Chondrocyte (in vitro differentiated cells): ENCODE measurements at regions not wholly inside any gene's neighbourhood (a gene's known extent, or its start where the extent isn't known, plus 50 kb on each side); places are given as distances from the start of the nearest gene placed in this dataset.

Experiments used
- DNase-seq: peaks from one replicate; pipeline ENCODE4 v3.0.0; 2021; ENCODE audit warnings: mixed read lengths, low spot score
- H3K27ac Mint-ChIP-seq: one replicate; pipeline ENCODE4 v1.8.0; 2021; ENCODE audit warnings: mild to moderate bottlenecking, moderate library complexity, mixed read lengths; ENCODE audit not compliant: unreplicated experiment
- H3K27me3 Mint-ChIP-seq: 2 replicates; pipeline ENCODE4 v1.8.0; 2021; ENCODE audit warnings: low read depth, mixed read lengths
- H3K36me3 Mint-ChIP-seq: 2 replicates; pipeline ENCODE4 v1.8.0; 2021; ENCODE audit warnings: low read depth, mixed read lengths
- H3K4me1 Mint-ChIP-seq: 2 replicates; pipeline ENCODE4 v1.8.0; 2021; ENCODE audit warnings: low read depth, mild to moderate bottlenecking, mixed read lengths
- H3K4me3 Mint-ChIP-seq: one replicate; pipeline ENCODE4 v1.8.0; 2021; ENCODE audit warnings: mild to moderate bottlenecking, moderate library complexity, mixed read lengths; ENCODE audit not compliant: unreplicated experiment
- H3K9me3 Mint-ChIP-seq: 2 replicates; pipeline ENCODE4 v1.8.0; 2021; ENCODE audit warnings: low read depth, mixed read lengths
- TF ChIP-seq, protein P1 (sequence below): fragments of 200-600 bp; sonication (generic); IDR thresholded peaks from 2 replicates; pipeline ENCODE4 v1.5.0; 2021; ENCODE audit warnings: antibody characterized with exemption, mild to moderate bottlenecking, moderate library complexity

DNA sequence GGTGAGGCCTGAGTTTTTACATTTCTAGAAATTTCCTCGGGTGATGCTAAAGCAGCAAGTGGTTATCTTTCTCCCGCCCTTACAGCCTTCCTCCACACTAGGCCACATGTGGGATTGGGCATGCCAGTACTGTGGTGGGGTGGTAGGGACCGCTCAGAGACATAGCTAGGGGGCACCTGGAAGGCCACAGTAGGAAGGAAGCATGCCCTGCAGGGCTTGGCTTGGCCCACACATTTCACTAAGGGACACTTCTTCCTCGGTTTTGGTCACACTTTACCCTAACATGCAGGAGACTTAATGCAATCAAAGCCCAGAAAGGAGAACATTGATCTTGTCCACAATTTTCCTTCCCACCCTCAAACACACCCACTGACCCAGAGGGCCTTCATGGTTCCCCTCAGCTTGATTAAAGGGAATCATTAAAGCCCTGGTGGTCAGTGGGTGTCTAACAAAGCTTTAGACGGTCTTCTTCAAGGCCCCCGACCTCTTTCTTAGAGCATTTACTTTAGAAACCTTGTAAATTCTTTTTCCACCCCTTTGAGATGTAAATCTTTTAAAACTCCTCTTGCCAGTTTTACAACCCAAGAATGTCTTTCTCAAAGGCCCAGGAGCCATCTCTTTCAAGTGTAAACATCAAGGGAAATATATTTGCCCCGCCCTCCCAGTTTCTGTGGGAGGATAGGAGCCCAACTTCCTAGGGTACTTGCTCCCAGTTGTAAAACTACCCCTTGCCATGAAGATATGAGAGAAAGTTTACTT, 246.4 kb upstream of the PTBP2 start:
- TF ChIP-seq, protein P1, sequence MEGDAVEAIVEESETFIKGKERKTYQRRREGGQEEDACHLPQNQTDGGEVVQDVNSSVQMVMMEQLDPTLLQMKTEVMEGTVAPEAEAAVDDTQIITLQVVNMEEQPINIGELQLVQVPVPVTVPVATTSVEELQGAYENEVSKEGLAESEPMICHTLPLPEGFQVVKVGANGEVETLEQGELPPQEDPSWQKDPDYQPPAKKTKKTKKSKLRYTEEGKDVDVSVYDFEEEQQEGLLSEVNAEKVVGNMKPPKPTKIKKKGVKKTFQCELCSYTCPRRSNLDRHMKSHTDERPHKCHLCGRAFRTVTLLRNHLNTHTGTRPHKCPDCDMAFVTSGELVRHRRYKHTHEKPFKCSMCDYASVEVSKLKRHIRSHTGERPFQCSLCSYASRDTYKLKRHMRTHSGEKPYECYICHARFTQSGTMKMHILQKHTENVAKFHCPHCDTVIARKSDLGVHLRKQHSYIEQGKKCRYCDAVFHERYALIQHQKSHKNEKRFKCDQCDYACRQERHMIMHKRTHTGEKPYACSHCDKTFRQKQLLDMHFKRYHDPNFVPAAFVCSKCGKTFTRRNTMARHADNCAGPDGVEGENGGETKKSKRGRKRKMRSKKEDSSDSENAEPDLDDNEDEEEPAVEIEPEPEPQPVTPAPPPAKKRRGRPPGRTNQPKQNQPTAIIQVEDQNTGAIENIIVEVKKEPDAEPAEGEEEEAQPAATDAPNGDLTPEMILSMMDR, result no peak
- peaks cover 3% of the 10 kb centered on the region for H3K9me3 Mint-ChIP-seq
- peaks cover 5% of the 10 kb centered on the region for H3K4me1 Mint-ChIP-seq
- H3K36me3 Mint-ChIP-seq, result no peaks in the 10 kb centered on the region
- no peak for DNase-seq
- peaks cover 11% of the 10 kb centered on the region for H3K27me3 Mint-ChIP-seq
- no peak overlapping the region for H3K27ac Mint-ChIP-seq
- H3K4me3 Mint-ChIP-seq, result no peak overlapping the region

DNA sequence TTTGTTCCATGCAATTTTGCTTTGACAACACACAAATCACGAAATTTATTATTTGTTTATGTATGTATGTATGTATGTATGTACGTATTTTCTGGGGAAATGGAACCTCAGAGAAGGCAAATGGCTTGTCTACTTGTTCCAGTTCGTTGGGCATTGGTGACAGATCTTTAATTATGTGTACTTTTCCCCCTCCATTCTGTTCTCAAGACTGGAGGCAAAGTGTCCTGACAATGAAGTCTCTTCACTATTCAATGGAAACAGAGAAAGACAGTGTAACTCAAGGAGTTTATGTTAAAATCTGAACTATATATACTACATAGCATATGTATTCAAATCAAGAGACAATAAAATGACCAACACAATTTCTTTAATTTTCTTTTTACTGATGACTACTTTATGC, 245.7 kb upstream of the PTBP2 start:
- H3K9me3 Mint-ChIP-seq, result peaks cover 3% of the 10 kb centered on the region
- TF ChIP-seq, protein P1, result no peak
- H3K36me3 Mint-ChIP-seq, result no peaks in the 10 kb centered on the region
- no peak overlapping the region for H3K27ac Mint-ChIP-seq
- no peak overlapping the region for H3K4me3 Mint-ChIP-seq
- peaks cover 14% of the 10 kb centered on the region for H3K27me3 Mint-ChIP-seq
- no peak for DNase-seq
- peaks cover 5% of the 10 kb centered on the region for H3K4me1 Mint-ChIP-seq

- Mint-ChIP-seq H3K9me3 (no peaks in the 10 kb centered on the region), H3K27me3 (peaks cover 19% of the 10 kb centered on the region), H3K4me1 (peaks cover 10% of the 10 kb centered on the region), H3K36me3 (no peaks in the 10 kb centered on the region), H3K4me3 (no peak overlapping the region), H3K27ac (no peak overlapping the region)
- TF ChIP-seq, protein P1, result no peak
- no peak for DNase-seq
These were observed 243.4 kb upstream of the PTBP2 start for GRCh38 chr1:96478228-96478627.

DNA sequence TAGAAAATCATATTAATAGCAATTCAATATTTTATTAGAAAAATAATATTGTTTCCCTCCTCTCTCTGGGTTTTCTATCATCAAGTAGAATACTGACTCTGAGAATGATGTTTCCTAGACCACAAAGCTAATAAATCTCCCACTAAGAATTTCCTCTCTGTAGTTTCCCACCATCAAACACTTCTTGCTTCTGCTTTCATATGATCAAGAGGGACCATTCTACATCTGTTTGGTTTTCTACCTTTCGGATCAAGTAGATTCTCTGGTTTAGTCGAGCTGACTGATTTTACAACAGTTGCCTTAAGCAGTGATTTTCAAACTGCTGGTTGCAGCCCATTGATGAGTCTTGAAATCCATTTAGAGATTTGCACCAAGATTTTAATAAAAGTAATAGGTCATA, 240.2 kb upstream of the PTBP2 start:
- Mint-ChIP-seq H3K27ac (no peak overlapping the region), H3K4me1 (peaks cover 5% of the 10 kb centered on the region), H3K4me3 (no peak overlapping the region), H3K27me3 (peaks cover 22% of the 10 kb centered on the region), H3K36me3 (no peaks in the 10 kb centered on the region), H3K9me3 (no peaks in the 10 kb centered on the region)
- DNase-seq, result no peak
- TF ChIP-seq, protein P1, result no peak

GRCh38 chr1:96482616-96483015, 239.0 kb upstream of the PTBP2 start:
- Mint-ChIP-seq H3K27ac (no peak overlapping the region), H3K4me3 (peak overlapping the region; percentile 26), H3K4me1 (peaks cover 12% of the 10 kb centered on the region)

More at GRCh38 chr1:96482616-96483015, 239.0 kb upstream of the PTBP2 start:
- H3K9me3 Mint-ChIP-seq, result no peaks in the 10 kb centered on the region
- no peaks in the 10 kb centered on the region for H3K36me3 Mint-ChIP-seq
- no peak for DNase-seq
- H3K27me3 Mint-ChIP-seq, result peaks cover 18% of the 10 kb centered on the region
- TF ChIP-seq, protein P1, result no peak
